COLO668 (cell line): ENCODE measurements at regions not wholly inside any gene's neighbourhood (a gene's known extent, or its start where the extent isn't known, plus 50 kb on each side); places are given as distances from the start of the nearest gene placed in this dataset.

Experiments
- DNase-seq: peaks from one replicate; lab custom pipeline; 2025; ENCODE audit not compliant: unreplicated experiment; lab: John Stamatoyannopoulos, UW

- DNase-seq: no peak
Observed at GRCh38 chr18:67926929-67927864, 410.7 kb upstream of the DSEL start.

GRCh38 chr18:67924656-67925055 lies 408.1 kb upstream of the DSEL start:
- no peak for DNase-seq

GRCh38 chr18:67919316-67919715 lies 402.8 kb upstream of the DSEL start:
- no peak for DNase-seq

- DNase-seq: no peak
Observed at GRCh38 chr18:67916097-67916496, 399.6 kb upstream of the DSEL start.

GRCh38 chr18:67913040-67913439 lies 396.5 kb upstream of the DSEL start:
- no peak for DNase-seq

- no peak for DNase-seq
Observed at GRCh38 chr18:67901573-67901972, 385.1 kb upstream of the DSEL start.

- no peak for DNase-seq
Observed at GRCh38 chr18:67896451-67896850, 379.9 kb upstream of the DSEL start.

GRCh38 chr18:67893916-67894315 lies 377.4 kb upstream of the DSEL start:
- DNase-seq: no peak

GRCh38 chr18:67876871-67877270 lies 360.4 kb upstream of the DSEL start:
- no peak for DNase-seq

GRCh38 chr18:67875944-67876343 lies 359.4 kb upstream of the DSEL start:
- DNase-seq: no peak

GRCh38 chr18:67875060-67875459 lies 358.5 kb upstream of the DSEL start:
- DNase-seq: no peak

- no peak for DNase-seq
Observed at GRCh38 chr18:67865400-67865799, 348.9 kb upstream of the DSEL start.

- no peak for DNase-seq
Observed at GRCh38 chr18:67864677-67865340, 348.3 kb upstream of the DSEL start.

- DNase-seq: no peak
Observed at GRCh38 chr18:67862069-67862468, 345.5 kb upstream of the DSEL start.

GRCh38 chr18:67854340-67854739 lies 337.8 kb upstream of the DSEL start:
- no peak for DNase-seq

GRCh38 chr18:67846422-67847098 lies 330.0 kb upstream of the DSEL start:
- no peak for DNase-seq

GRCh38 chr18:67845035-67845434 lies 328.5 kb upstream of the DSEL start:
- no peak for DNase-seq

GRCh38 chr18:67840379-67840778 lies 323.9 kb upstream of the DSEL start:
- no peak for DNase-seq

GRCh38 chr18:67818432-67818831 lies 301.9 kb upstream of the DSEL start:
- DNase-seq: no peak

GRCh38 chr18:67815280-67815679 lies 298.8 kb upstream of the DSEL start:
- no peak for DNase-seq

- no peak for DNase-seq
Observed at GRCh38 chr18:67813380-67814028, 297.0 kb upstream of the DSEL start.
